ENCODE measurements at regions not wholly inside any gene's neighbourhood (a gene's known extent, or its start where the extent isn't known, plus 50 kb on each side); places are given as distances from the start of the nearest gene placed in this dataset.

GRCh38 chr10:129309565-129309964 lies 157.5 kb upstream of the MGMT start:
- TF ChIP-seq, protein P1, sequence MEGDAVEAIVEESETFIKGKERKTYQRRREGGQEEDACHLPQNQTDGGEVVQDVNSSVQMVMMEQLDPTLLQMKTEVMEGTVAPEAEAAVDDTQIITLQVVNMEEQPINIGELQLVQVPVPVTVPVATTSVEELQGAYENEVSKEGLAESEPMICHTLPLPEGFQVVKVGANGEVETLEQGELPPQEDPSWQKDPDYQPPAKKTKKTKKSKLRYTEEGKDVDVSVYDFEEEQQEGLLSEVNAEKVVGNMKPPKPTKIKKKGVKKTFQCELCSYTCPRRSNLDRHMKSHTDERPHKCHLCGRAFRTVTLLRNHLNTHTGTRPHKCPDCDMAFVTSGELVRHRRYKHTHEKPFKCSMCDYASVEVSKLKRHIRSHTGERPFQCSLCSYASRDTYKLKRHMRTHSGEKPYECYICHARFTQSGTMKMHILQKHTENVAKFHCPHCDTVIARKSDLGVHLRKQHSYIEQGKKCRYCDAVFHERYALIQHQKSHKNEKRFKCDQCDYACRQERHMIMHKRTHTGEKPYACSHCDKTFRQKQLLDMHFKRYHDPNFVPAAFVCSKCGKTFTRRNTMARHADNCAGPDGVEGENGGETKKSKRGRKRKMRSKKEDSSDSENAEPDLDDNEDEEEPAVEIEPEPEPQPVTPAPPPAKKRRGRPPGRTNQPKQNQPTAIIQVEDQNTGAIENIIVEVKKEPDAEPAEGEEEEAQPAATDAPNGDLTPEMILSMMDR (IDR thresholded peaks at IDR 0.05; ENCODE audit: low read depth, low read length) = no peak
- no peak for TF ChIP-seq EZH2phosphoT487 (IDR thresholded peaks at IDR 0.05; ENCODE audit: low read depth)

Measured in OCI-LY3 (cell line).